H4 (cell line): ENCODE measurements at regions not wholly inside any gene's neighbourhood (a gene's known extent, or its start where the extent isn't known, plus 50 kb on each side); places are given as distances from the start of the nearest gene placed in this dataset.

Experiments used
- DNase-seq: peaks from one replicate; pipeline ENCODE4 v3.0.0-alpha.2; 2015; ENCODE audit warnings: low spot score

GRCh38 chr13:88863116-88863515 lies 1191.9 kb downstream of the SLITRK5 start:
- no peak for DNase-seq

DNA sequence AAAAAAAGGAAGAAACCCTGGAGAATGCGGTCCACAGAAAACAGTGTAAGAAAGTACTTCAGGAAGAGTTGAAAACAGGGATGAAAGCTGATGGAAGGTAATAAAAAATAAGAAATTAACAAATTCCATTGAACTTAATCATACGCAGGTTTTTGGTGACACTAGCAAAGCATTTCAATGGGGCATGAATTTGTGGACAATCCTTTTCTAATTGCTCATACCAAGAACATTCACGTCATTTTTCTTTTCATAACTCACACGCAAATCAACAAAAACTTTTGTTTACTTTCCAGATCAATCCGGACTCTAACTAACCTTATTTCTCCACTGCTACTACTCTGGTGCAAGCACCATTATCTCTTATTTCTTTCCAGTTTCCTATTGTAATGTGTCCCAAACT lies 1195.0 kb downstream of the SLITRK5 start:
- no peak for DNase-seq

GRCh38 chr13:88883741-88884140 lies 1212.6 kb downstream of the SLITRK5 start:
- DNase-seq, result no peak

GRCh38 chr13:88887045-88887662 lies 1216.0 kb downstream of the SLITRK5 start:
- no peak for DNase-seq

DNA sequence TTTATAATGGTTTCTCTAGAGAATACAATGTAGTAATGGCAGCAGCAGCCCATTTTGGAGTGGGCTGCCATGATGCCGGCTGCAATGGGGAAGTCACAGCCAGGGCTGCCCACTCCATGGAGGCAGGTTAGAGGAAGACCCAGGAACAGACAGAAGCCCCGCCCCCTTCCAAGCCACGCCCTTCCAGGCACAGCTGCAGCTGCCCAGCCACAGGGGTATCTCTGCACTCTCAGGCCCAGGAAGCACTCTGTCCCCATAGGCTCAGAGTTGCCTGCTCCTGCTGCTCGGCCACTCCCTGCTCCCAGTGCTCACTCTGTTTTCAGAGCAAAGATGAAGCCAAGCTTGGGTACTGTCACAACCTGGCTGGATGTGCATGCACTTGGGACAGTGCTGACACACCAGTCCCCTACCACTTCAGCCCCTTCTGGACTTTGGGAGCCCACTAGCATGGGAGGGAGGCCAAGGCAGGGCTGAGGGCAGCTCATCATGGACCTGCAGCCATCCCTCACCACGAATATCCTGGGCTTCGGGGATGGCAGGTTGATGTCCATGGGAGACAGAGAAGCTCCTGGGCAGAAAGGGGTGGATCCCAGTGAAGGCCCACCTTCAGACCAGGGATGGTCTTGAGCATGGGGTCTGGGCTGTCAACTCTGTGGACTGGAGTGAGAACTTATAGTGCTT lies 1224.2 kb downstream of the SLITRK5 start:
- DNase-seq, result no peak

- DNase-seq, result no peak
Measured at GRCh38 chr13:88896466-88896865, 1225.3 kb downstream of the SLITRK5 start.

GRCh38 chr13:88908961-88909441 lies 1237.8 kb downstream of the SLITRK5 start:
- DNase-seq, result no peak

DNA sequence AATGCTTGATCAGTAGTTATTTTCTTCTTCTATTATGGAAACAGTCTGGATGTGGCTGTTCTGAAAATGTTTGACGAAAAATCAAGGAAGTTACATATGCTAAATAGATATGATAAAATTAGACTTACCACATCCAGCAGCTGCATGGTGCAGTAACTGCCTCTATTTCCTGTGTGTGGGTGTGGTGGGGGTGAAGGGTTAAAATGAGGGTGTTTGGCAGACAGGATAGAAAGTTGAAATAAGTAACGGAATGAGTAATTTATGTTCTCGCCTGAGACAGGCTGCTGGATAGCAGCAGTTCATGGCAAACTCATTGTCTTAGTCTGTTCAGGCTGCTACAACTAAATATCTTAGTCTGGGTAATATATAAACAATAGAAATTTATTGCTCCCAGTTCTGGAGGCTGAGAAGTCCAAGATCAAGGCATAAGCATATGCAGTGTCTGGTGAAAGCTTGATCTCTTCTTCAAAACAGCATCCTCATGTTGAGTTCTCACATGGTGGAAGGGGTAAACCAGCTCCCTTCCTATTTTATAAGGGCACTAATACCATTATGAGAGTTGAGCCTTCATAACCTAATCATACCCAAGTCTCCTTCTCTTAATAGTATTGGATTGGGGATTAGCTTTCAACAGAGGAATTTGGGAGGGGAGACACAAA lies 1248.9 kb downstream of the SLITRK5 start:
- DNase-seq, result no peak

DNA sequence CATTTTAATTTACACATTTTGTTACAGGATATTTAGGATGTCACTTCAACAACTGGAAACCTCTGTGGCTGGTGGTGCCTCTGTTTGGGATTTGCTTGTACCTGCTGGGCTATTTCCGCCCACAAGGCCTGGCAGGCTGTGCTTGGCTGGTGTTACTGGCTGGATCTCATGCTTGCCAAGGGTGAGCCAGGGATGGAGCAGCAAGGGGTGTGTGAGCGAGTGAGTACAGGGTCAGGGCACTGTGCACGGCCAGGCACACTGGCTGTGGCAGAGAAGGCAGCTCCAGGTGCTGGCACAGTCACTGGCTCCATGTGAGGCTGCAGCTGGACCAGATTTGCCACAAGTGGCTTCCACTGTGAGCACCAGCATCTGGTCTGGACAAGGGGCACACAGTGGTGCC lies 1254.8 kb downstream of the SLITRK5 start:
- no peak for DNase-seq

DNA sequence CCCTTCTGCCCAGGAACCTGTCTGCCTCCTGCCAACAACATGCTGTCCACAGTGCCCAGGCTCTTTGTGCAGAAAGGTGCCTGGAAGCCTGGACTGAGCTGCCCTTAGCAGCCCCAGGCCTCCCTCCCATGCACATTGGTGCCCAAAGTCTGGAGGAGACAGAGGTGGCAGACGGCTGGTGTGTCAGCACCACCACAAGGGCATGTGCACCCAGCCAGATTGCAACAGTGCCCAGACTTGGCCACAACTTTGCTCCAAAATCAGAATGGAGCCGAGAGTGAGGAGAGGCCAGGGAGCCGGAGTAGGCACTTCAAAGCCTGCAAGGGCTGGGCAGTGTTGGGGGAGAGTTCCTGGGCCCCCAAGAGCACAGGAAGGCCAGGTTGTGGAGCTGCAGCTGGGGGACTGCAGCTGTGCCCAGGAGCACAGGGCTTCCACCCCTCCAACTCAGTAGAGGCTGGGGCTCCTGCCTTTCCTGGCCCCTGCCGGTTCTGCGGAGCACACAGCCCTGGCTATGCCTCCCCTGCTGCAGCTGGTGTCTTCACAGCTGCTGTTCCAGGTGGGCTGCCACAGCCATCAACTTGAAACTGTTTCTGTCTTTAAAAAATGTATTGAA lies 1255.8 kb downstream of the SLITRK5 start:
- no peak for DNase-seq

GRCh38 chr13:88932950-88933349 lies 1261.8 kb downstream of the SLITRK5 start:
- no peak for DNase-seq

- DNase-seq, result no peak
Measured at GRCh38 chr13:88937384-88937783, 1266.2 kb downstream of the SLITRK5 start.

GRCh38 chr13:88945793-88946192 lies 1274.6 kb downstream of the SLITRK5 start:
- DNase-seq, result no peak

DNA sequence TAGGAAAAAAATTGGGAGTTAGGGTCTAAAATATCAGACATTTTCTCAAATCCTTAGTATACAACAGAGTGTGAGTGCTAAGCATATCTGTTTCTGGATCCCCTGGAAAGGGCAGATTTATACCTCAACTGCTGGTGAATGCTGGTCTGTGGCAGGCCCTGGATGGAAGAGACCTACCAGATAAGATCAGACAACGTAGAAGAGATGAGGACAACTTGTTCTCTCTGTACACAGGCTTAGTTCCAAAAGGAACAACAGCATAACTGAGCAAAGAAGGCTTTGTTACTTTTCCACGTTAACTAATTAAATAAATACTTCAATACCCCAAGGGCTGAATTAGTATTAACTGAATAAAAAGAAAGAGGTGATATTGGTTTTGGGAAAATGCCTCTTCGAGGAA lies 1277.3 kb downstream of the SLITRK5 start:
- DNase-seq, result no peak

DNA sequence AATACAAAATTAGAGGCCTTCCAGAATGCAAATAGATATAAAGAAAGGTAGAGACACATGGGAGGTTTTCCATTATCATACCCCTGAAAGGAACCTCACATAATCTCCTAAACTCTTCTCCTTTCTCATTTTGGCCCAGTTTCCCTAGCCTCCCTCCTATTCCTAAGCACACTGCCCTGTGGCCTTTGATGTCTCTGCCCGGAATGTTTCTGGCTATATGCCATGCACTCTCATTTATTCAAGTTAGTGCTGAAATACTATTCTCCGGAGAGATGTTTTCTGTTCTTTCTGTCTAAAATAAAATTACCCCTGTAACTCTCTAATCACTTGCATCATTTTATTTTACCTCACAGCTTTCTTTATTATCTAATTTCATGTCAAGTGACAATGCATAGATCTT lies 1287.7 kb downstream of the SLITRK5 start:
- no peak for DNase-seq

DNA sequence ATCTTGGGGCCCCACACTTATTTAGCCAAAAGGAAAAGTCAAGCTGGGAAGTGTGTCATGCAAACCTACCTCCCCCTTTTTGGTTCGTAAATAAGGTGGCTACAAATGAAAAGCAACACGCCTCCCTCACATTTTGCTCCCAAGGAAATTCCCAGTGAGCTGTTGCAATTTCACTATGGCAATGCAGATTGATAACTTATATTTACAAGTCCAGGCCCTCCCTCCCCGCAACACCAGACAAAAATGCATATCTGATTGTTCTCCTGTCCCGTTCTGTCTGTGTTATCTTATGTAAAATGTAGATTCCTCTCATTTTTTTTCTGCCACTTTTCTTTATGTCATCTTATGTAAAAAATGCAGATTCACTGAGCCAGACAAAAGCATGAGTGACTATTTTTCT lies 1305.3 kb downstream of the SLITRK5 start:
- DNase-seq, result no peak

DNA sequence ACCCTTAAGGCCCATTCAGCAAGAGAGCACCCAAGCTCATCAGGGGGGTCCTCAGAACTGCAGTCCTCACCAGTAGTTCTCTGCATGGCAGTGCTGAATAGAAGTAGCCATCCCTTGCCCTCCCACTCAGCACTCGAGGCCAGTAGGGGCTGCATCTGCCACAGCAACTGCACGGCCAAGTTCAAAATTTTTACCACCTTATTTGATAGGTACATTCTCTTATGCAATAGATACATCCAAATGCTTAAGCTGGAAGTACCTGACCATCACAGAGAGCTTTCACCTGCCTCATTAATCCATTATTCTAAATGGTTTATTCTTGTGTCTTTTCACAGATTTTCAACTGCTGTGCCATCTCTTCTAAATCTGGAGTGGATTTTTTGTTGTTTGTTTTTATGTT lies 1307.4 kb downstream of the SLITRK5 start:
- DNase-seq, result no peak

GRCh38 chr13:88979465-88980175 lies 1308.4 kb downstream of the SLITRK5 start:
- DNase-seq, result no peak

DNA sequence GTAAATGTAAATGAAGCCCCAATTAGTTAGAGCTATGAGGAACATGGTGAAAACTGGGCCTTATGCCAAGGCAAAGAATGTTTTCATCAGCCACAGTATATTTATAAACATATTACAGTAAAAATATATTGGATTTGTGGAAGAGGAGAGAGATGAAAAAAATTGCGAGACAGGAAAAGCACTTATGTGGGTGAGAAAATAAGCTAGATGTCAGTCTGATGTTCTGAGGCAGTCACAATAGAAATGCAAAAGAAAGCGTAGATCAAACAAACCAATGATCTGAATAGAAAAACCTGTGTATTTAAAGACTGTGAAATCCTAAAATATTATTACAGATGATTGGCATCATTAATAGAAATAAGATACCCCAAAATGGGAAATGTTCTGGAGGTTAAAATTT lies 1332.5 kb downstream of the SLITRK5 start:
- no peak for DNase-seq

GRCh38 chr13:89011615-89012014 lies 1340.4 kb downstream of the SLITRK5 start:
- no peak for DNase-seq

DNA sequence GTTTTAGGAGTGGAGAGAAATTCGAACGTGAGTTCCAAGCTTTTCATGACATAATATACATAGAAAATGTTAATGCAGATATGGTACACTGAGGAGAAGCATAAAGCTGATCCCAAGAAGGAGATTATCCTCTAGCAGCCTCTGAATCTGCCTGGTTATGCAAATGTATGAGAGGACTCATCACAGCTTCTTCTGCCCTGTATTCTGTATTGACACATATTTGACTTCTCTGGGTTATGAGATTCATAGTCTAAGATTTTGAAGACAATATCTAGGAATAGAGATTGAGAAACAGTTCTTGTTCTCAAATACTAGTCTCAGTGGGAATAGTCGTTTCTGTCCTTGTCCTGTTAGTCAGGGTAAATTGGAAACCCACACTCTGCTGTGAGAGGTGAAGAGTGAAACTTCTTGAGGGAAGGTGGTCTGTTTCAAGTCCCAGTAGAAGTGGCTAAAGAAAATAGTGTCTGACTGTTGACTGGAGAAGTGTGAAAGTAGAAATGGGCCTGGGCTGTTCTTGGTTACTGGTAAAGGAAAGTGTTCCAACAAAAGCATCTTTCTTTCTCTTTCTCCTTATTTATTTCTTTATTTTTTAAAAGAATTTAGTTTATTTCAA lies 1356.6 kb downstream of the SLITRK5 start:
- DNase-seq, result no peak

DNA sequence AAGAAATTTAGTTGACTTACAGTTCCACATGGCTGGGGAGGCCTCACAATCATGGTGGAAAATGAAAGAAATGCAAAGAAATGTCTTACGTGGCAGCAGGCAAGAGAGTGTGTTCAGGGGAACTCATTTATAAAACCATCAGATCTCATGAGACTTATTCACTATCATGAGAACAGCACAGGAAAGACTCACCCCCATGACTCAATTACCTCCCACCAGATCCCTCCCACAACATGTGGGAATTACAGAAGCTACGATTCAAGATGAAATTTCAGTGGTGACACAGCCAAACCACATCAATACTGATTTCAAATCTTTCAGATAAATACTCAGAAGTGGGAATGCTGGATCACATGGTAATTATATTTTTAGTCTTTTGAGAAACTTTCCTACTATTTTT lies 1357.9 kb downstream of the SLITRK5 start:
- DNase-seq, result no peak
